Globus pallidus (tissue), 1 donor: ENCODE measurements at regions not wholly inside any gene's neighbourhood (a gene's known extent, or its start where the extent isn't known, plus 50 kb on each side); places are given as distances from the start of the nearest gene placed in this dataset.
"Not testable (repeated sequence)": the region's sequence is repeated elsewhere in the genome, so short reads cannot be mapped to it uniquely, and the experiment has no call there.

ENCODE experiments used
- DNase-seq: peaks from one replicate; pipeline ENCODE4 v3.0.0-alpha.2; 2015; ENCODE audit warnings: low spot score

GRCh38 chrX:18102006-18102405, 118.7 kb downstream of the BEND2 start:
- DNase-seq: no peak

GRCh38 chrX:18101087-18101486, 119.6 kb downstream of the BEND2 start:
- no peak for DNase-seq

GRCh38 chrX:18099745-18100144, 120.9 kb downstream of the BEND2 start:
- no peak for DNase-seq

GRCh38 chrX:18098763-18099162, 121.9 kb downstream of the BEND2 start:
- peak; percentile 3 for DNase-seq

GRCh38 chrX:18076434-18076833, 144.3 kb downstream of the BEND2 start:
- DNase-seq: no peak

GRCh38 chrX:18075603-18076002, 145.1 kb downstream of the BEND2 start:
- DNase-seq: no peak

DNA sequence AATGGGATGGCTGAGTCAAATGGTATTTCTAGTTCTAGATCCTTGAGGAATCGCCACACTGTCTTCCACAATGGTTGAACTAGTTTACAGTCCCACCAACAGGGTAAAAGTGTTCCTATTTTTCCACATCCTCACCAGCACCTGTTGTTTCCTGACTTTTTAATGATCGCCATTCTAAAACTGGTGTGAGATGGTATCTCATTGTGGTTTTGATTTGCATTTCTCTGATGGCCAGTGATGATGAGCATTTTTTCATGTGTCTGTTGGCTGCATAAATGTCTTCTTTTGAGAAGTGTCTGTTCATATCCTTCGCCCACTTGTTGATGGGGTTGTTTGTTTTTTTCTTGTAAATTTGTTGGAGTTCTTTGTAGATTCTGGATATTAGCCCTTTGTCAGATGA, 152.6 kb downstream of the BEND2 start:
- not testable (repeated sequence) for DNase-seq

GRCh38 chrX:18065956-18066355, 154.7 kb downstream of the BEND2 start:
- no peak for DNase-seq

- no peak for DNase-seq
Measured at GRCh38 chrX:18051690-18052089, 169.0 kb downstream of the BEND2 start.

DNA sequence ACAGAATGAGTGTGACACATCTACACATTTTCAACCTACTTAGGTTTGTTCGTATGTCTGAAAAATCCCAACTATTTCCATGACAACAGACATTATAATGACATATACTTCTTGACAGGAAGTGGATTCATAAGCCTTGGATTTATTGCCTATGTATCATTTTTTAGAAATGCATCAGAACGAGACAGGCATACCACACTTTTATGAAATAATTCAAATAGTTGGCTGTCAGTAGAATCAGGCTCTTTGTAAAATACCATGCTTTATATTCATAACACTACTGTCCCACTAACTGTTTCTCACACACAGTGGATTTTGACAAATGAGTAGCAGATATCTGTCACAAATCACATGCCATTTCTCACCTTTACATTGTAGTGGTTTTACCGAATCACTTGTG, 173.2 kb downstream of the BEND2 start:
- no peak for DNase-seq

DNA sequence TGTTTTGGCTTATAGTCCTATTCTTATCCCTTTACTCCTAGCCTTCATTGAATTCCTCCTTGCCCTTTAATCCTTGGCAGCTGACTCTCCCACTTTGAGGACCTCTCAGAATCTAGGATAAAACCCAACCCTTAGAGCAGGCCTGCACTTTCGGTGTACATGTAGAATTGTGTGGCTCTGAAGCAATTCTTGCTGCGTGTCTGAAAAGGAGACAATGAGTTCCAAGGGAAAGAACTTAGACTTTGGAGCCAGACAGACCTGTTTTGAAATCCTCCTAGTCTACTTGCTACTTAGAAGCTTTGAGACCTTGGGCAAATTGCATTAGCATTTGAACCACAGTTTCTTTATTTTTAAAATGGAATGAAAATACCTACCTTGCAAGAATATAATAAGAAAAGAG, 175.2 kb downstream of the BEND2 start:
- no peak for DNase-seq

- no peak for DNase-seq
Measured at GRCh38 chrX:18042776-18043175, 177.9 kb downstream of the BEND2 start.

DNA sequence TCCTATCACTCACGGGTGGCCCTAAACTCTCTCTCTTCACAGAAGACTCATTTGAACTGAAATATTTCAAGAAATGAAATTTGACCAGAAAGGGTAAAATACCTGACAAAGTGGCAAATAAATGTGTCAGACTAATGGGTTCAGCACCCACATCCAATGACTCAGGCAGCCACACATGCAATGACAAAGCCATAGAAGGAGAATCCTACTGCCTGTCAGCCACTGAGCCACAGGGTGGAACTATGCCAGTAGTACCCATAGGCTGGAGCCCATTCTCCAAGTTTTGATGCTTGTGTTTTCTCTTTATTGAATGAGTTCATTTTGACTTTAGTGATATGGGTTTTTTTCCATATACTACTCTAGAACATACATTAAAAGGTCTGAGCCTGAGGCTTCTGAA, 179.0 kb downstream of the BEND2 start:
- no peak for DNase-seq

DNA sequence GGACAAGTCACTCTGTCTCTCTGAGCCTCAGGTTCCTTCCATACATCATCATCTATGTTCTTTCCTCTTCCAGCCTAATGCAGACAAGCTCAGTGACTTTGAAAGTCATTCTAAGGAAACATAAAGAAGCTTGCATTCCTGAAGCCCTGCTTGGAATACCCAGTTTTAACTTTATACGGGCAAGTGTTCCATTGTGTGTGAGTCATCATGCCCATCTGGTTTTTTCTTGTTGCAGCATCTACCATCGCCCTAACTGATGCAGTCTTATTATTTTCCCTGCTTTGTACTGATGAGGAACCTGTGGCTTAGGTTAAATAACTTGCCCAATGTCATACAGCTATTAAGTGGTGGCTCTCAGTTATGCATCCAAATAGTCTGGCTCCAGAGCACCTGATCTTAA, 177.9 kb upstream of the RAI2 start:
- no peak for DNase-seq

GRCh38 chrX:18036394-18036793, 175.3 kb upstream of the RAI2 start:
- DNase-seq: no peak

- DNase-seq: no peak
Measured at GRCh38 chrX:18034945-18035344, 173.8 kb upstream of the RAI2 start.

GRCh38 chrX:18034504-18034903, 173.4 kb upstream of the RAI2 start:
- DNase-seq: no peak

- no peak for DNase-seq
Measured at GRCh38 chrX:18032486-18033221, 171.6 kb upstream of the RAI2 start.

GRCh38 chrX:18031726-18032375, 170.8 kb upstream of the RAI2 start:
- DNase-seq: no peak

GRCh38 chrX:18030656-18031055, 169.6 kb upstream of the RAI2 start:
- not testable (repeated sequence) for DNase-seq

DNA sequence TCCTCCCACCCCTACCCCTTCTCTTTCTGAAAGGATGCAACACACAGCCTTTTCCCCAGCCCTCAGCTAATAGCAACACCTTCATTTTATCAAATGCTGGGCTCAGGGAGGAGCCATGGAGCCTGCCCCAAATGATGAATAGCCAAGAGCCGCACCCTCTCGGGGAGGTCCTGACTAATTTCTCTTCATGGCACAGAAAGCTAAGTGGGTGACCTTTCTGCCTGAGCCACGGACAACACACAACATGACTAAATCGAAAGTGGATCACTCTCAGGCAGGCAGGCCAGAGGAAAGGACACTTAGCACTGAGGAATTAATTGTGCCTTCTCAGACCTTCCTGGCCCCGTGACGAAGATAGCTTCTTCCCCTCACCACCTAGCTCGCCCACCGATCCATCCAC, 165.1 kb upstream of the RAI2 start:
- DNase-seq: no peak

- no peak for DNase-seq
Measured at GRCh38 chrX:18017411-18017810, 156.3 kb upstream of the RAI2 start.

DNA sequence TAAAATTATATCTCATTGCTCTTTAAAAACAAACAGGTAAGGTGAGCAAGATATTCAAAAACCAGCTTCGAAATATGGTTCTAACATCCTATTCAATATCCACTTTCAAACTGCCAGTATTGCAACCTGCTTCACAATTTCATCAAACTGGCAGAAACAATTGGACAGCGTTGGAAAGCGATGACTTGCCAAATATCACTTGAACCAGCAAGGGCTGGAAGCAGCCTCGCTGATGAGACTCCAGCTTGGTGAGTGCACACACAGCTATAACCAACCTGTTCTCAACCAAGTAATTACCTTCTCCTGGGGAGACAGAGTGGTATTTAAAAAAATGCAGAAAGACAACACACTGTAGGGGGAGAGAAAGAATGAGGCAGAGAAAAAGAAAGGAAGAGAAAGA, 155.8 kb upstream of the RAI2 start:
- DNase-seq: no peak

GRCh38 chrX:18010253-18010652, 149.2 kb upstream of the RAI2 start:
- no peak for DNase-seq
